Vagina (tissue), 2 donors: ENCODE measurements at regions not wholly inside any gene's neighbourhood (a gene's known extent, or its start where the extent isn't known, plus 50 kb on each side); places are given as distances from the start of the nearest gene placed in this dataset.
"Not testable (repeated sequence)": the region's sequence is repeated elsewhere in the genome, so short reads cannot be mapped to it uniquely, and the experiment has no call there.

Experiments used
- DNase-seq, 2 donors: peaks; one replicate each; pipeline ENCODE4 v3.0.0-alpha.2; 2017; ENCODE audit errors: extremely low spot score in 2 of 2
- H3K27ac ChIP-seq: fragments of 200-600 bp; sonication (generic); one replicate; pipeline ENCODE4 v1.5.1; 2019
- H3K27me3 ChIP-seq: fragments of 200-600 bp; sonication (generic); one replicate; pipeline ENCODE4 v1.5.1; 2019
- H3K36me3 ChIP-seq, 2 donors: fragments of 200-600 bp; sonication (generic); one replicate each; pipeline ENCODE4 v1.5.1; 2017 to 2019
- H3K4me1 ChIP-seq: fragments of 200-600 bp; sonication (generic); one replicate; pipeline ENCODE4 v1.5.1; 2019
- H3K4me3 ChIP-seq, 2 donors: fragments of 200-600 bp; sonication (generic); 1 replicate in 1 of 2; 2 replicates in 1 of 2; pipeline ENCODE4 v1.5.1; 2016 to 2019
- H3K9me3 ChIP-seq: fragments of 200-600 bp; sonication (generic); one replicate; pipeline ENCODE4 v1.5.1; 2019
- POLR2AphosphoS5 ChIP-seq, 2 donors: sonication (generic); formaldehyde crosslinking; IDR thresholded peaks; one replicate each; pipeline ENCODE4 v1.9.0; 2017; ENCODE audit warnings: antibody characterized with exemption in 2 of 2, mild to moderate bottlenecking in 2 of 2, low read depth in 1 of 2; ENCODE audit not compliant: insufficient read depth in 1 of 2
- intact Hi-C: fragments of 100-400 bp; cut with DNase I; formaldehyde crosslinking; loops from one replicate; pipeline ENCODE4 v1.15.1; 2023
- TF ChIP-seq, protein P1 (sequence below), 3 experiments: fragments of 450-650 bp in 2 of 3; fragments of 200-600 bp in 1 of 3; sonication (generic) in 1 of 3; IDR thresholded peaks; one replicate each; pipeline ENCODE4 v1.5.1; 2017 to 2019; ENCODE audit warnings: antibody characterized with exemption in 3 of 3, mild to moderate bottlenecking in 2 of 3, moderate library complexity in 2 of 3

DNA sequence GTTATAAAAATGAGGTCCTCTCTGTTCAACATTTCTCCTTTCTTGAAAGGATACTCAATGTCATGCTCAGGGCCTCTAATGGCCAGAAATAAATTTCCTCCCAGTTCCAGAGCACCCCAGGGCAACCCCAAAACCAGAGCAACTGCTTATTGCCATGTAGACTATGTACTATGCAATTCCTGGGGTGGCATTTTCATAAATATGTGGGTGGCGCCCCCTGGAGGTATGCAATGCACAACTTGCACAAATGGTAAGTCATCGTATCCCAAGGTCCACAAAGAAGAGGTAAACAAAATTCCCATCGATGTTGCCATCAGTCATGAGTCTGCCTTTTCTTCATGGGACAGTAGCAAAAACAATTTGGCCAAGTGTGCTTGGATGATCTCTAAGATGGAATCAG, 98.6 kb upstream of the DEFB108B start:
- H3K4me1 ChIP-seq, H3K27ac ChIP-seq, intact Hi-C loops, H3K4me3 ChIP-seq, H3K36me3 ChIP-seq, H3K9me3 ChIP-seq, DNase-seq, H3K27me3 ChIP-seq: not testable (repeated sequence)
- TF ChIP-seq, protein P1, sequence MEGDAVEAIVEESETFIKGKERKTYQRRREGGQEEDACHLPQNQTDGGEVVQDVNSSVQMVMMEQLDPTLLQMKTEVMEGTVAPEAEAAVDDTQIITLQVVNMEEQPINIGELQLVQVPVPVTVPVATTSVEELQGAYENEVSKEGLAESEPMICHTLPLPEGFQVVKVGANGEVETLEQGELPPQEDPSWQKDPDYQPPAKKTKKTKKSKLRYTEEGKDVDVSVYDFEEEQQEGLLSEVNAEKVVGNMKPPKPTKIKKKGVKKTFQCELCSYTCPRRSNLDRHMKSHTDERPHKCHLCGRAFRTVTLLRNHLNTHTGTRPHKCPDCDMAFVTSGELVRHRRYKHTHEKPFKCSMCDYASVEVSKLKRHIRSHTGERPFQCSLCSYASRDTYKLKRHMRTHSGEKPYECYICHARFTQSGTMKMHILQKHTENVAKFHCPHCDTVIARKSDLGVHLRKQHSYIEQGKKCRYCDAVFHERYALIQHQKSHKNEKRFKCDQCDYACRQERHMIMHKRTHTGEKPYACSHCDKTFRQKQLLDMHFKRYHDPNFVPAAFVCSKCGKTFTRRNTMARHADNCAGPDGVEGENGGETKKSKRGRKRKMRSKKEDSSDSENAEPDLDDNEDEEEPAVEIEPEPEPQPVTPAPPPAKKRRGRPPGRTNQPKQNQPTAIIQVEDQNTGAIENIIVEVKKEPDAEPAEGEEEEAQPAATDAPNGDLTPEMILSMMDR (IDR thresholded peaks at IDR 0.05) = peak in 2 of 3 experiments; percentile 5 to 8

DNA sequence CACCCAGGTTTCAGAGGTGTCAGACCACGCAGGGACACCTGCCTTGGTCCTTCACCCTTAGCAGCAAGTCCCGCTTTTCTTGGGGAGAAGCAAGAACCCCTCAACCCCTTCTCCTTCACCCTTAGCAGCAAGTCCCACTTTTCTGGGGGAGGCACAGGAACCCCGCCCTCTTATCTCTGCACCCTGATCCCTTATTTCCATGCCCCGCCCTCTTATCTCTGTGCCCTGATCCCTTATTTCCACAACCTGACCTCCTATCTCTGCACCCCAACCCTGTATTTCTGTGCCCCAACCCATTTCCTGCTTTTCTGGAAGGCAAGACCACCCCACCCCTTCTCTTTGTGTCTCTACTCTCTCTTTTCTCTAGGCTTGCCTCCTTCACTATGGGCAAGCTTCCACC, 94.7 kb upstream of the DEFB108B start:
- H3K36me3 ChIP-seq, H3K27ac ChIP-seq, DNase-seq, H3K27me3 ChIP-seq, H3K4me3 ChIP-seq, H3K4me1 ChIP-seq, intact Hi-C loops, H3K9me3 ChIP-seq: not testable (repeated sequence)

DNA sequence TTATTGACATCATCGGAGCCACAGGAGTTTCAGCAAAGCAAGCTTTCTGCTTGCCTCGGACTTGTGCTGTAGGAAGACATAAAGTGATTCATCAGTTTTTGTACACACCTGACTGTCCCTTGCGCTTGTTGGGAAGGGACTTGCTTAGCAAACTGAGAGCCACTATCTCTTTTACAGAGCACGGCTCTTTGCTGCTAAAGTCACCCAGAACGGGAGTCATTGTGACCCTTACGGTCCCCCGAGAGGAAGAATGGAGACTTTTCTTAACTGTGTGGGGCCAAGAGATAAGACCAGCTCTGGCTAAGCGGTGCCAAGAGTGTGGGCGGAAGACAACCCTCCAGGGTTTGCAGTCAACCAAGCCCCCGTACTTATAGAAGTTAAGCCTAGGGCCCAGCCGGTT, 89.6 kb upstream of the DEFB108B start:
- intact Hi-C loops, H3K9me3 ChIP-seq, H3K36me3 ChIP-seq, H3K4me3 ChIP-seq, H3K27me3 ChIP-seq, H3K27ac ChIP-seq, H3K4me1 ChIP-seq, DNase-seq: not testable (repeated sequence)

DNA sequence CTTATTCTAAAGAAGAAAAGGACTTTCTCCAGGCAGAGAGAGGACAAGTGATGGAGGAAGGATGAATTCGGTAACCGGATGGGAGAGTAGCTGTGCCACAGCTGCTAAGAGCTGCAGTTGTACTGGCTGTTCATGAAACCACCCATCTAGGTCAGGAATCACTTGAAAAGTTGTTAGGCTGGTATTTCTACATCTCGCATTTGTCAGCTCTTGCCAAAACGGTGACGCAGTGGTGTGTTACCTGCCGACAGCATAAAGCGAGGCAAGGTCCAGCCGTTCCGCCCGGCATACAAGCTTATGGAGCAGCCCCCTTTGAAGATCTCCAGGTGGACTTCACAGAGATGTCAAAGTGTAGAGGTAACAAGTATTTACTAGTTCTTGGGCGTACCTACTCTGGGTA, 87.3 kb upstream of the DEFB108B start:
- H3K4me1 ChIP-seq, DNase-seq, H3K9me3 ChIP-seq, H3K36me3 ChIP-seq, H3K27me3 ChIP-seq, intact Hi-C loops: not testable (repeated sequence)
- Histone ChIP-seq H3K4me3 (peak overlapping the region in 1 of 2 donors; percentile 33), H3K27ac (peak overlapping the region; percentile 61)

DNA sequence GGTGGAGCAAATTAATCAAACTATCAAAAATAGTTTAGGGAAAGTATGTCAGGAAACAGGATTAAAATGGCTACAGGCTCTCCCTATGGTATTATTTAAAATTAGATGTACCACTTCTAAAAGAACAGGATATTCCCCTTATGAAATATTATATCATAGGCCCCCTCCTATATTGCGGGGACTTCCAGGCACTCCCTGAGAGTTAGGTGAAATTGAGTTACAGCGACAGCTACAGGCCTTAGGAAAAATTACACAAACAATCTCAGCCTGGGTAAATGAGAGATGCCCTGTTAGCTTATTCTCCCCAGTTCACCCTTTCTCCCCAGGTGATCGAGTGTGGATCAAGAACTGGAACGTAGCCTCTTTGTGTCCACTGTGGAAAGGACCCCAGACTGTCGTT, 86.7 kb upstream of the DEFB108B start:
- peak overlapping the region; percentile 61 for H3K27ac ChIP-seq
- H3K9me3 ChIP-seq, intact Hi-C loops, H3K36me3 ChIP-seq, DNase-seq, H3K27me3 ChIP-seq, H3K4me1 ChIP-seq: not testable (repeated sequence)
- peak overlapping the region in 1 of 2 donors; percentile 33 for H3K4me3 ChIP-seq

DNA sequence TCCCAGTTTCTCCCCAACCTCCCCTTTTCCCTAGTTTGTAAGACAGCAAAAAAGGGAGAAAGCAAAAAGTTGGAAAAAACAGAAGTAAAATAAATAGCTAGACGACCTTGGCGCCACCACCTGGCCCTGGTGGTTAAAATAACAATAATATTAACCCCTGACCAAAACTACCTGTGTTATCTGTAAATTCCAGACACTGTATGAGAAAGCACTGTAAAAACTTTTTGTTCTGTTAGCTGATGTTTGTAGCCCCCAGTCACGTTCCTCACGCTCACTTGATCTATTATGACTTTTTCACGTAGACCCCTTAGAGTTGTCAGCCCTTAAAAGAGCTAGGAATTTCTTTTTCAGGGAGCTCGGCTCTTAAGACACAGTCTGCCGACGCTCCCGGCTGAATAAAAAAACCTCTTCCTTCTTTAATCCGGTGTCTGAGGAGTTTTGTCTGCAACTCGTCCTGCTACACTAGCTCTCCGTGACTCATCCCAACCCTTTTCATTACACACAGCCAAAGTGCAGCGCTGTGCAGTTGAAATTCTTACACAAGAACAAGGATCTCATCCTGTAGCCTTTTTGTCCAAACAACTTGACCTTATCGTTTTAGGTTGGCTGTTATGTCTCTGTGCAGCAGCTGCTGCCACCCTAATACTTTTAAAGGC, 83.9 kb upstream of the DEFB108B start:
- H3K4me1 ChIP-seq, H3K27ac ChIP-seq, intact Hi-C loops, H3K9me3 ChIP-seq, H3K4me3 ChIP-seq, H3K27me3 ChIP-seq, DNase-seq, H3K36me3 ChIP-seq: not testable (repeated sequence)

DNA sequence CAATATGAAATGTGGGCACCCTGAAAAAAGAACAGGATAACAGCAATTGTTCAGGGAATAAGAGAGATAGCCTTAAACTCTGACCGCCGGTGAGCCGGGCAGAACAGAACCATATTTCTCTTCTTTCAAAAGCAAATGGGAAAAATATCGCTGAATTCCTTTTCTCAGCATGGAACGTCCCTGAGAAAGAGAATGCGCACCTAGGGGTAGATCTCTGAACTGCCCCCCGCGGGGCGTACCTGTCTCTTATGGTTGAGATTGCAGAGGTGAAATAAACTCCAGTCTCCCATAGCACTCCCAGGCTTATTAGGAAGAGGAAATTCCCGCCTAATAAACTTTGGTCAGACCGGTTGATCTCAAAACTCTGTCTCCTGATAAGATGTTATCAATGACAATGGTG, 82.1 kb upstream of the DEFB108B start:
- H3K4me1 ChIP-seq, H3K36me3 ChIP-seq, H3K9me3 ChIP-seq, intact Hi-C loops, H3K27me3 ChIP-seq, DNase-seq, H3K27ac ChIP-seq, H3K4me3 ChIP-seq: not testable (repeated sequence)

DNA sequence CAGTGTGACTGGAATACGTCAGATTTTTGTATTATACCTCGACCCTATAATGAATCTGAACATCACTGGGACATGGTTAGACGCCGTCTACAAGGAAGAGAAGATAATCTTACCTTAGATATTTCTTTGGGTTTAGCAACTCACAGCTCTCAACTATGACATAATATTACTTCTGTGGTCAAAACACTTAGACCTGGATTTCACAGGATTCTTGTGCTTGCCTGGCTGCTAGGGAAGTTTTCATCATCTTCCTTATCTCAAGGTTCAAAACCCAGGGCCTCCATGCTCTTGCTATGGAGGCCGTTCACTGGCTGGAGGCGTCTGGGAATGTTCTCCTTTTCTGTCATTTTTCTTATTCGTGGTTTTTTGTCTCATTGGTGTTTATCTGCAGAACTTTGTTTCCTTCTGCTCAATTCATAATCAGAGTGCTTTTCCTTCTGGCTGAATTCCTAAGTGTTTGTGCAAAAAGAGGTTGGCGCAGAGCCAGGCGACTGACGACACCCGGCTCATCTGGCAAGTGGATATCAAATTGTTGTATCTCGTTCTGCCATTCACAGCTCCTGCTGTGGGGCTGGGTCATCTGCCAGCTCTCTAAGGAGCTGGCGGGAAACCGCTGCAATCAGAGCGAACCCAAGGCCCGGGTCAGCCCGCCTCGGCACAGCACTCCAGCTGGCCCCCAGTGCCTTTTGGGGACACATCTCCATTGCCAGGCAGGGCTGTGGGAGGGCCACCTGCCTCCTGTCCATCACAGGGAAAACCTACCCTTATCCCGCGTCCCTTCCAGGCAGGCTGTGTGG, 68.1 kb upstream of the DEFB108B start:
- H3K4me1 ChIP-seq = peaks cover 13% of the 10 kb centered on the region
- H3K4me3 ChIP-seq, H3K9me3 ChIP-seq, DNase-seq, intact Hi-C loops, H3K36me3 ChIP-seq, H3K27ac ChIP-seq, H3K27me3 ChIP-seq: not testable (repeated sequence)
- peak in 1 of 2 donors; percentile 19 for TF ChIP-seq POLR2AphosphoS5 (IDR thresholded peaks at IDR 0.05; ENCODE audit: insufficient read depth in 1 of 2, low read depth in 1 of 2)

DNA sequence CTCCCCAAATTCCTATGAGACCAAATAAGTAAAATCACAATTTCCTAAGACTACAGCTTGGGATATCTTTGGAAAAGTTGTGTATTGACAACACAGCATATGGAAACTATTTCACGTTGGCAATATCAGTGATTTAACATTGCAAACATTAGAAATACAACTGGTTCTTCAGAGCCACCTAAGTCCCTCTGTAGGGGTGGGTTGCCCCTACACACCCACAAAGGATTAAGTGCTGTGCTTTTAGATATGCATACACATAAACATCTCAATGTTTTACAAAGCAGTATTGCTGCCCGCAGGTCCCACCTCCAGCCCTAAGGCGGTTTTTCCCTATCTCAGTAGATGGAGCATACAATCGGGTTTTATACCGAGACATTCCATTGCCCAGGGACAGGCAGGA, 66.0 kb upstream of the DEFB108B start:
- H3K27ac ChIP-seq, H3K4me3 ChIP-seq, H3K27me3 ChIP-seq, DNase-seq, H3K9me3 ChIP-seq, intact Hi-C loops, H3K36me3 ChIP-seq: not testable (repeated sequence)
- peaks cover 13% of the 10 kb centered on the region for H3K4me1 ChIP-seq

DNA sequence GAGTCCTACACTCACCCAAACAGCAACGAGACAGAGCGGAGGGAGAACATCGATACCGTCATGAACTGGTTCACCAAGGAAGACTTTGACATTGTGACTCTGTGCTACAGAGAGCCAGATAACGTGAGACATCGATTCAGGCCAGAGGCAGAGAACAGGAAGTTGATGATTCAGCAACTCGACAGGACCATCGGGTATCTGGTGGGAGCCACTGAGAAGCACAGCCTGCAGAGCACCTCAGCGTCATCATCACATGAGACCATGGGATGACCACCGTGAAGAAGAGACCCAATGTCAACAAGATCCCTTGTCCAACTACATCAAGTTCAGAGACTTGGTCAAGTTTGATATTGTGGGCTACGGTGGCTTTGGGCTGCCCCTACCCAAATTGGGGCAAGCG, 60.8 kb upstream of the DEFB108B start:
- intact Hi-C loops, H3K4me3 ChIP-seq, DNase-seq, H3K27ac ChIP-seq, H3K4me1 ChIP-seq, H3K27me3 ChIP-seq, H3K9me3 ChIP-seq, H3K36me3 ChIP-seq: not testable (repeated sequence)
